ENCODE measurements at regions not wholly inside any gene's neighbourhood (a gene's known extent, or its start where the extent isn't known, plus 50 kb on each side); places are given as distances from the start of the nearest gene placed in this dataset.

GRCh38 chr14:104240434-104241157 is 102.2 kb downstream of the KIF26A start:
- TF ChIP-seq, protein P1, sequence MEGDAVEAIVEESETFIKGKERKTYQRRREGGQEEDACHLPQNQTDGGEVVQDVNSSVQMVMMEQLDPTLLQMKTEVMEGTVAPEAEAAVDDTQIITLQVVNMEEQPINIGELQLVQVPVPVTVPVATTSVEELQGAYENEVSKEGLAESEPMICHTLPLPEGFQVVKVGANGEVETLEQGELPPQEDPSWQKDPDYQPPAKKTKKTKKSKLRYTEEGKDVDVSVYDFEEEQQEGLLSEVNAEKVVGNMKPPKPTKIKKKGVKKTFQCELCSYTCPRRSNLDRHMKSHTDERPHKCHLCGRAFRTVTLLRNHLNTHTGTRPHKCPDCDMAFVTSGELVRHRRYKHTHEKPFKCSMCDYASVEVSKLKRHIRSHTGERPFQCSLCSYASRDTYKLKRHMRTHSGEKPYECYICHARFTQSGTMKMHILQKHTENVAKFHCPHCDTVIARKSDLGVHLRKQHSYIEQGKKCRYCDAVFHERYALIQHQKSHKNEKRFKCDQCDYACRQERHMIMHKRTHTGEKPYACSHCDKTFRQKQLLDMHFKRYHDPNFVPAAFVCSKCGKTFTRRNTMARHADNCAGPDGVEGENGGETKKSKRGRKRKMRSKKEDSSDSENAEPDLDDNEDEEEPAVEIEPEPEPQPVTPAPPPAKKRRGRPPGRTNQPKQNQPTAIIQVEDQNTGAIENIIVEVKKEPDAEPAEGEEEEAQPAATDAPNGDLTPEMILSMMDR (IDR thresholded peaks at IDR 0.05) = no peak
- TF ChIP-seq ZFX (IDR thresholded peaks at IDR 0.05; ENCODE audit: borderline replicate concordance) = no peak

Measured in 22Rv1 (cell line).